H1 (cell line): ENCODE measurements at regions not wholly inside any gene's neighbourhood (a gene's known extent, or its start where the extent isn't known, plus 50 kb on each side); places are given as distances from the start of the nearest gene placed in this dataset.

Experiments used
- CTCF ChIA-PET: fragments of 300-600 bp; sonication (Branson Sonifier 250); formaldehyde crosslinking; loops from one replicate; lab custom pipeline; 2021; ENCODE audit not compliant: partially characterized antibody; lab: Charles Lee
- POLR2A ChIA-PET: fragments of 300-600 bp; sonication (Branson Sonifier 250); formaldehyde crosslinking; loops from one replicate; lab custom pipeline; 2021; ENCODE audit warnings: inconsistent platforms; ENCODE audit not compliant: partially characterized antibody; lab: Charles Lee
- DNase-seq, 2 experiments: peaks; one replicate each; pipeline versions ENCODE4 v3.0.0 to v3.0.0-alpha.2; 2010 to 2022; ENCODE audit warnings: low spot score in 2 of 2, low read depth in 1 of 2, mixed read lengths in 1 of 2
- FAIRE-seq: peaks from 2 replicates; lab custom pipeline; 2011; peaks lifted over from hg19 to GRCh38; lab: Jason Lieb, UNC
- H2AFZ ChIP-seq: 2 replicates; pipeline ENCODE4 v1.8.1; 2012; ENCODE audit warnings: low read length, inconsistent platforms
- H2AK5ac ChIP-seq: 2 replicates; pipeline ENCODE4 v1.6.1; 2013; ENCODE audit warnings: low read depth, low read length
- H2BK120ac ChIP-seq: replicated peaks from 2 replicates; pipeline ENCODE3; 2013; ENCODE audit warnings: low read depth, low read length, inconsistent platforms
- H2BK12ac ChIP-seq: 2 replicates; pipeline ENCODE4 v1.6.1; 2013; ENCODE audit warnings: low read depth, low read length
- H2BK15ac ChIP-seq: 2 replicates; pipeline ENCODE4 v1.6.1; 2013; ENCODE audit warnings: low read length
- H2BK20ac ChIP-seq: 2 replicates; pipeline ENCODE4 v1.6.1; 2013; ENCODE audit warnings: low read length
- H2BK5ac ChIP-seq: 2 replicates; pipeline ENCODE4 v1.6.1; 2013; ENCODE audit warnings: low read depth, low read length
- H3K14ac ChIP-seq: 2 replicates; pipeline ENCODE4 v1.6.1; 2013; ENCODE audit warnings: inconsistent platforms; ENCODE audit not compliant: insufficient read length
- H3K18ac ChIP-seq: 2 replicates; pipeline ENCODE4 v1.6.1; 2013; ENCODE audit warnings: low read length; ENCODE audit errors: extremely low read depth
- H3K23ac ChIP-seq: 2 replicates; pipeline ENCODE4 v1.6.1; 2013; ENCODE audit warnings: inconsistent platforms; ENCODE audit not compliant: insufficient read length
- H3K23me2 ChIP-seq: 2 replicates; pipeline ENCODE4 v1.6.1; 2013; ENCODE audit warnings: low read depth, low read length
- H3K27ac ChIP-seq: 2 replicates; pipeline ENCODE4 v1.6.1; 2011; ENCODE audit warnings: low read depth, low read length, inconsistent platforms
- H3K27me3 ChIP-seq, 4 experiments: replicated peaks in 1 of 4; 1 replicate in 1 of 4; 2 replicates in 3 of 4; pipeline versions ENCODE4 v1.6.1 to v1.8.1; 2011 to 2013; ENCODE audit warnings: low read length in 3 of 4, mild to moderate bottlenecking in 3 of 4, inconsistent platforms in 2 of 4, mixed read lengths in 2 of 4, moderate library complexity in 1 of 4; ENCODE audit not compliant: control insufficient read depth in 3 of 4, insufficient read depth in 3 of 4; ENCODE audit errors: extremely low read depth in 1 of 4
- H3K36me3 ChIP-seq, 4 experiments: 2 replicates each; pipeline versions ENCODE4 v1.6.1 to v1.8.1; 2011 to 2013; ENCODE audit warnings: mild to moderate bottlenecking in 4 of 4, low read length in 3 of 4, moderate library complexity in 2 of 4, control low read depth in 1 of 4, inconsistent platforms in 1 of 4; ENCODE audit not compliant: insufficient read depth in 4 of 4, control insufficient read depth in 2 of 4
- H3K4ac ChIP-seq: replicated peaks from 2 replicates; pipeline ENCODE3; 2013; ENCODE audit warnings: low read length, low read depth, mixed read lengths, inconsistent platforms; ENCODE audit not compliant: insufficient read length
- H3K4me1 ChIP-seq, 4 experiments: replicated peaks in 1 of 4; 1 replicate in 1 of 4; 2 replicates in 3 of 4; pipeline versions ENCODE4 v1.6.1 to v1.8.1; 2011 to 2013; ENCODE audit warnings: low read length in 3 of 4, inconsistent platforms in 2 of 4, mixed read lengths in 1 of 4; ENCODE audit not compliant: insufficient read depth in 4 of 4, control insufficient read depth in 3 of 4
- H3K4me2 ChIP-seq, 2 experiments: 2 replicates each; pipeline versions ENCODE4 v1.6.1 to v1.8.1; 2011 to 2013; ENCODE audit warnings: low read depth in 2 of 2, low read length in 2 of 2, control low read depth in 1 of 2, inconsistent platforms in 1 of 2, mild to moderate bottlenecking in 1 of 2; ENCODE audit not compliant: insufficient read depth in 1 of 2
- H3K4me3 ChIP-seq, 4 experiments: fragments of 200-600, 300-600 bp in 1 of 4; sonication (generic), shearing (Covaris generic), sonication (Bioruptor Twin) in 1 of 4; 2 replicates each; pipeline versions ENCODE4 v1.5.1 to v1.8.1; 2011 to 2016; ENCODE audit warnings: low read length in 4 of 4, low read depth in 3 of 4, control low read depth in 2 of 4, inconsistent platforms in 2 of 4, mild to moderate bottlenecking in 2 of 4, mixed read lengths in 1 of 4, moderate library complexity in 1 of 4; ENCODE audit not compliant: insufficient read depth in 2 of 4; ENCODE audit errors: extremely low read depth in 1 of 4
- H3K56ac ChIP-seq: replicated peaks from 2 replicates; pipeline ENCODE3; 2013; ENCODE audit warnings: low read depth, mild to moderate bottlenecking, mixed read lengths, low read length, inconsistent platforms; ENCODE audit not compliant: insufficient read length
- H3K79me1 ChIP-seq: 2 replicates; pipeline ENCODE4 v1.6.1; 2013; ENCODE audit warnings: low read depth, low read length, control low read depth
- H3K79me2 ChIP-seq, 2 experiments: 2 replicates each; pipeline versions ENCODE4 v1.6.1 to v1.8.1; 2012 to 2013; ENCODE audit warnings: low read length in 2 of 2, mild to moderate bottlenecking in 2 of 2, inconsistent platforms in 1 of 2; ENCODE audit not compliant: insufficient read depth in 2 of 2, control insufficient read depth in 1 of 2
- H3K9ac ChIP-seq, 4 experiments: replicated peaks in 1 of 4; 1 replicate in 1 of 4; 2 replicates in 3 of 4; pipeline versions ENCODE4 v1.6.1 to v1.8.1; 2011 to 2013; ENCODE audit warnings: low read depth in 3 of 4, low read length in 3 of 4, control low read depth in 2 of 4, mild to moderate bottlenecking in 2 of 4, moderate library complexity in 2 of 4, inconsistent platforms in 1 of 4; ENCODE audit errors: extremely low read depth in 1 of 4
- H3K9me3 ChIP-seq, 2 experiments: 2 replicates each; pipeline versions ENCODE4 v1.6.1 to v1.8.1; 2012 to 2013; ENCODE audit warnings: mild to moderate bottlenecking in 2 of 2, moderate library complexity in 2 of 2, control low read depth in 1 of 2, inconsistent platforms in 1 of 2, low read depth in 1 of 2, low read length in 1 of 2, mixed read lengths in 1 of 2; ENCODE audit not compliant: insufficient read depth in 2 of 2
- H4K20me1 ChIP-seq, 2 experiments: replicated peaks in 1 of 2; 2 replicates each; pipeline versions ENCODE3 to v1.8.1; 2011 to 2013; ENCODE audit warnings: inconsistent platforms in 2 of 2, low read length in 2 of 2, mild to moderate bottlenecking in 1 of 2; ENCODE audit not compliant: insufficient read depth in 2 of 2, control insufficient read depth in 1 of 2
- H4K5ac ChIP-seq: 2 replicates; pipeline ENCODE4 v1.6.1; 2013; ENCODE audit warnings: low read length, low read depth, mixed read lengths, inconsistent platforms; ENCODE audit not compliant: insufficient read length
- H4K8ac ChIP-seq: 2 replicates; pipeline ENCODE4 v1.8.0; 2013; ENCODE audit warnings: mild to moderate bottlenecking, moderate library complexity, low read length, inconsistent platforms; ENCODE audit not compliant: insufficient read depth; ENCODE audit errors: extremely low read depth
- H4K91ac ChIP-seq: replicated peaks from 2 replicates; pipeline ENCODE3; 2013; ENCODE audit warnings: low read length, mixed read lengths, inconsistent platforms; ENCODE audit not compliant: insufficient read length
- CHD1 ChIP-seq: IDR thresholded peaks from 2 replicates; pipeline ENCODE4 v1.6.1; 2012; ENCODE audit warnings: low read depth, low read length, improper control_type of control experiment
- GABPA ChIP-seq: IDR thresholded peaks from 2 replicates; pipeline ENCODE4 v1.6.1; 2011; ENCODE audit warnings: mild to moderate bottlenecking, low read length, moderate library complexity, borderline replicate concordance; ENCODE audit not compliant: insufficient read depth
- MAX ChIP-seq: IDR thresholded peaks from 2 replicates; pipeline ENCODE4 v1.6.1; 2012; ENCODE audit warnings: inconsistent platforms
- SP2 ChIP-seq: IDR thresholded peaks from 2 replicates; pipeline ENCODE4 v1.6.1; 2012; ENCODE audit warnings: mild to moderate bottlenecking, low read length, inconsistent platforms
- TAF1 ChIP-seq: IDR thresholded peaks from 2 replicates; pipeline ENCODE4 v1.6.1; 2011; ENCODE audit warnings: mild to moderate bottlenecking, low read depth, low read length
- WGBS, 2 experiments: shearing (Covaris generic) in 1 of 2; methylation state at CpG; one replicate each; pipeline versions ENCODE4 v1.1.6 to v1.1.7; 2013 to 2015; ENCODE audit warnings: low lambda C conversion rate in 2 of 2, mixed read lengths in 2 of 2, inconsistent platforms in 1 of 2, low coverage in 1 of 2, missing lambda C conversion rate in 1 of 2; ENCODE audit not compliant: insufficient replicate concordance in 2 of 2, insufficient coverage in 1 of 2, insufficient read length in 1 of 2; ENCODE audit errors: extremely low coverage in 1 of 2, missing lambda C conversion rate in 1 of 2; 5-methylcytosine and 5-hydroxymethylcytosine counted together

- ChIA-PET CTCF (no interaction called here), POLR2A (no interaction called here)
- H3K4me1 ChIP-seq, result no peaks in the 10 kb centered on the region
- H2BK5ac ChIP-seq, result no peak overlapping the region
- no peak overlapping the region for H3K14ac ChIP-seq
- no peaks in the 10 kb centered on the region for H3K27me3 ChIP-seq
- no peak overlapping the region for H3K4ac ChIP-seq
- no peak overlapping the region for H3K23ac ChIP-seq
- H2BK20ac ChIP-seq, result no peak overlapping the region
- H2AFZ ChIP-seq, result no peak overlapping the region
- H4K8ac ChIP-seq, result no peak overlapping the region
- no peaks in the 10 kb centered on the region for H4K20me1 ChIP-seq
- TF ChIP-seq TAF1 (no peak), CHD1 (no peak), SP2 (no peak), GABPA (no peak), MAX (no peak)
- peaks cover 28 to 34% of the 10 kb centered on the region in 2 experiments for H3K9me3 ChIP-seq
- no peak overlapping the region for H3K18ac ChIP-seq
- H3K4me2 ChIP-seq, result no peak overlapping the region
- H2AK5ac ChIP-seq, result no peak overlapping the region
- H3K79me1 ChIP-seq, result no peaks in the 10 kb centered on the region
- no peak overlapping the region for H2BK12ac ChIP-seq
- peaks cover 0 to 7% (median 2%) of the 10 kb centered on the region in 4 experiments; a peak in 2 of 8 replicates for H3K36me3 ChIP-seq
- no peak overlapping the region for H2BK15ac ChIP-seq
- no peak overlapping the region for H3K27ac ChIP-seq
- no peak overlapping the region for H2BK120ac ChIP-seq
- no peak overlapping the region for H3K56ac ChIP-seq
- H3K4me3 ChIP-seq, result no peak overlapping the region
- no peak overlapping the region for H4K5ac ChIP-seq
- H4K91ac ChIP-seq, result no peak overlapping the region
- no peaks in the 10 kb centered on the region for H3K23me2 ChIP-seq
- DNase-seq (no peak), FAIRE-seq (no peak)
- H3K79me2 ChIP-seq, result no peaks in the 10 kb centered on the region; a peak in 1 of 4 replicates
- WGBS, 2 experiments, result 90% methylated on average over 2 of the region's 2 CpGs; no CpG with 5 or more reads in 1 of the 2 experiments
- H3K9ac ChIP-seq, result no peak overlapping the region
These were observed 321.3 kb downstream of the MEX3B start for GRCh38 chr15:81724536-81724935.
